PFSK-1 (cell line): ENCODE measurements at regions not wholly inside any gene's neighbourhood (a gene's known extent, or its start where the extent isn't known, plus 50 kb on each side); places are given as distances from the start of the nearest gene placed in this dataset.

ENCODE experiments used
- POLR2AphosphoS5 ChIP-seq: IDR thresholded peaks from 2 replicates; pipeline ENCODE4 v1.6.1; 2012; ENCODE audit warnings: low read depth, mild to moderate bottlenecking, control low read depth, low read length, moderate library complexity
- SIN3A ChIP-seq: IDR thresholded peaks from 2 replicates; pipeline ENCODE4 v1.6.1; 2012; ENCODE audit warnings: mild to moderate bottlenecking, low read length, moderate library complexity, borderline replicate concordance; ENCODE audit not compliant: insufficient read depth
- TAF1 ChIP-seq: IDR thresholded peaks from 2 replicates; pipeline ENCODE4 v1.6.1; 2012; ENCODE audit warnings: low read length, control low read depth, borderline replicate concordance; ENCODE audit not compliant: insufficient read depth
- TF ChIP-seq, protein P1 (sequence below), 2 experiments: IDR thresholded peaks; 2 replicates each; pipeline versions ENCODE4 v1.6.1 to v1.8.0; 2011 to 2012; ENCODE audit warnings: low read depth in 2 of 2, low read length in 2 of 2, control low read depth in 1 of 2, inconsistent platforms in 1 of 2, mild to moderate bottlenecking in 1 of 2, moderate library complexity in 1 of 2; ENCODE audit not compliant: insufficient read depth in 1 of 2

DNA sequence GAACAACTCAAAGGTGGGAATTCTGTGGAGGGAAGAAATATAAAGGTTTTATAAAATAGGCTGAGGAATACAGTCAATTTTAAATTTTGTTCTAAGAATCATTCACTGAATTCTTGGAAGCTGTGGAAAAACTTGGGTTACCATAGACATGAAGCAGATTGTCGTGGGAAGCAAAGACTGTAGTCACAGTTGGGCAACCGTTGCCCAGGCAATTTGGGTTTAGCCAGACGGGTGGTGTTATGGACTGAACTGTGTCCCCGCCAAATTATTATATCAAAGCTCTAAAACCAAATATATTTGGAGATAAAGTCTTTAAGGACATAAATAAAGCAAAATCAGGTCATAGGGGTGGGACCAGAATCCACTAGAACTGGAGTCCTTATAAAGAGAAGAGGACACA lies 463.7 kb upstream of the CTNND2 start:
- TF ChIP-seq POLR2AphosphoS5 (no peak), TAF1 (no peak), SIN3A (no peak)
- TF ChIP-seq, protein P1, sequence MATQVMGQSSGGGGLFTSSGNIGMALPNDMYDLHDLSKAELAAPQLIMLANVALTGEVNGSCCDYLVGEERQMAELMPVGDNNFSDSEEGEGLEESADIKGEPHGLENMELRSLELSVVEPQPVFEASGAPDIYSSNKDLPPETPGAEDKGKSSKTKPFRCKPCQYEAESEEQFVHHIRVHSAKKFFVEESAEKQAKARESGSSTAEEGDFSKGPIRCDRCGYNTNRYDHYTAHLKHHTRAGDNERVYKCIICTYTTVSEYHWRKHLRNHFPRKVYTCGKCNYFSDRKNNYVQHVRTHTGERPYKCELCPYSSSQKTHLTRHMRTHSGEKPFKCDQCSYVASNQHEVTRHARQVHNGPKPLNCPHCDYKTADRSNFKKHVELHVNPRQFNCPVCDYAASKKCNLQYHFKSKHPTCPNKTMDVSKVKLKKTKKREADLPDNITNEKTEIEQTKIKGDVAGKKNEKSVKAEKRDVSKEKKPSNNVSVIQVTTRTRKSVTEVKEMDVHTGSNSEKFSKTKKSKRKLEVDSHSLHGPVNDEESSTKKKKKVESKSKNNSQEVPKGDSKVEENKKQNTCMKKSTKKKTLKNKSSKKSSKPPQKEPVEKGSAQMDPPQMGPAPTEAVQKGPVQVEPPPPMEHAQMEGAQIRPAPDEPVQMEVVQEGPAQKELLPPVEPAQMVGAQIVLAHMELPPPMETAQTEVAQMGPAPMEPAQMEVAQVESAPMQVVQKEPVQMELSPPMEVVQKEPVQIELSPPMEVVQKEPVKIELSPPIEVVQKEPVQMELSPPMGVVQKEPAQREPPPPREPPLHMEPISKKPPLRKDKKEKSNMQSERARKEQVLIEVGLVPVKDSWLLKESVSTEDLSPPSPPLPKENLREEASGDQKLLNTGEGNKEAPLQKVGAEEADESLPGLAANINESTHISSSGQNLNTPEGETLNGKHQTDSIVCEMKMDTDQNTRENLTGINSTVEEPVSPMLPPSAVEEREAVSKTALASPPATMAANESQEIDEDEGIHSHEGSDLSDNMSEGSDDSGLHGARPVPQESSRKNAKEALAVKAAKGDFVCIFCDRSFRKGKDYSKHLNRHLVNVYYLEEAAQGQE (IDR thresholded peaks at IDR 0.05; ENCODE audit: insufficient read depth in 1 of 2, low read depth in 2 of 2, low read length in 2 of 2): no peak
